Suprapubic skin (tissue), 4 donors: ENCODE measurements at regions not wholly inside any gene's neighbourhood (a gene's known extent, or its start where the extent isn't known, plus 50 kb on each side); places are given as distances from the start of the nearest gene placed in this dataset.

Source experiments
- CTCF ChIP-seq, 2 donors: fragments of 200-600 bp in 1 of 2; fragments of 450-650 bp in 1 of 2; sonication (generic) in 1 of 2; IDR thresholded peaks; one replicate each; pipeline ENCODE4 v1.5.1; 2016 to 2019; ENCODE audit warnings: antibody characterized with exemption in 2 of 2, mild to moderate bottlenecking in 1 of 2, moderate library complexity in 1 of 2
- POLR2A ChIP-seq, 2 donors: fragments of 450-650 bp; IDR thresholded peaks; one replicate each; pipeline ENCODE4 v1.6.1; 2017; ENCODE audit warnings: antibody characterized with exemption in 2 of 2, mild to moderate bottlenecking in 2 of 2, moderate library complexity in 2 of 2
- POLR2AphosphoS5 ChIP-seq, 3 donors: sonication (generic); formaldehyde crosslinking; IDR thresholded peaks; one replicate each; pipeline ENCODE4 v1.6.1; 2017; ENCODE audit warnings: antibody characterized with exemption in 3 of 3

- no peak for TF ChIP-seq CTCF (IDR thresholded peaks at IDR 0.05)
- no peak for TF ChIP-seq POLR2A (IDR thresholded peaks at IDR 0.05)
- TF ChIP-seq POLR2AphosphoS5 (IDR thresholded peaks at IDR 0.05) = no peak
These were observed 1015.5 kb upstream of the MIR17HG start for GRCh38 chr13:90331974-90332373.
